HG03060 (cell line): ENCODE measurements at regions not wholly inside any gene's neighbourhood (a gene's known extent, or its start where the extent isn't known, plus 50 kb on each side); places are given as distances from the start of the nearest gene placed in this dataset.
A peak's percentile ranks its signal among the peaks of the same experiment; 100 is the strongest.

Experiments
- ATAC-seq: cut with Tn5 transposase; IDR thresholded peaks from one replicate; pipeline ENCODE4 v1.9.1; 2021; ENCODE audit warnings: low read depth, moderate number of reproducible peaks; ENCODE audit not compliant: unreplicated experiment

DNA sequence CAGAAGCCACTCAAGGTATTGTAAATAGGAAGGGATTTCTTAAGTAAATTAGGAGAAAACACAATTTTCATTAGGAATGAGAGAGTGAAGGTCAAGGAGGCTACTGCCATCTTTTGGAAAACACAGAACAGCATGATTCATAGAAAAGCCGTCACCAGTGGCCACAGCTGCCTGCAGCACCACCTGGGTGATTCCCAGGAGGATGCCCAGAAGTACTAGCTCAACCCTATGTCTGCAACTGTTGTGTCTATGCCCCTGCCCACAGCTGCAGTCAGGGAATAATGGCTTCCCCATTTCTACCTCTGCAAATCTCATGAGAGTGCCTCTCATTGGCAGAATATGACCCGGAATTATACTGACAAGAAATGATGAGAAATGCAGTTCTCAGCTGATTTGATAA, 300.0 kb downstream of the IGSF11 start:
- no peak for ATAC-seq

DNA sequence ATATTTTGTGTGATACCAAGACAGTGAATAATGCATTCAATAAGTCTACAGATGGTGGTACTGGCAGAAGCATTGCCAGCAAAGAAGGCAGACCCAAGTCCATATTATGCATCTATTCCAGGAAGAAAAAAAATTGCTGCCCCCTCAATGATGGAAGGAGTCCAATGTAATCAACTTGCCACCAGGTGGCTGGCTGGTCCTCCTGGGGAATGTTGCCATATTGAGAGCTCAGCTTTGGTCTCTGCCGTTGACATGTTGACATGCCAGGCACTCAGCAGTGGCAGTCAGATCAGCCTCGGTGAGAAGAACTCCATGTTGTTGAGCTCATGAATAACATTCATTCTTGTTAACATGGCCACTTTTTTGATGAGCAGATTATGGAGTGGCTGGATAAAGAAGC, 298.5 kb downstream of the IGSF11 start:
- no peak for ATAC-seq

DNA sequence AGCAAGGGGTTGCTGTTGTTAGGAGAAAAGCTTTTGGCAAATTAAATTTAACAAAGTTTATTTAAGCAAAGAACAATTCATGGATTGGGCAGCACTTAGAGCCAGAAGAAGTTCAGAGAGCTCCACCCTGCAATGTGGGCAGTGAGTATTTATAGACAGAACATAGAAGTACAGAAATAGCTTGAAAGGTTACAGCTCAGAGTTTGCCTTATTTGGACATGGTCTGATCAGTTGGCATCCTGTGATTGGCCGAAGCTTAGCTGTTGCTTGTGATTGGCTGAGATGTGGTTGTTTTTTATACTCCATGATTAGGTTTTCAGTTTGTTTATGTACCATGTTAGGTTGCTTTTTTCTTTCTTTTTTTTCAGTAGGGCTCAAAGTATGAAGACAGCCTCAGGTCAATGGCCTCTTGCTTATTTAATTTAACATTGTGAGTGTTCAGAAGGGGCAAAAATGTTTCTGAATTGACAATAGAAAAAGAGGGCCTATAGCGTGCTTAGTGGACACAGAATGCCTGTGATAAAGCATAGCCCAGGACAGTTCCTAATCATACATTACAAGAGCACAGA, 293.8 kb downstream of the IGSF11 start:
- no peak for ATAC-seq

DNA sequence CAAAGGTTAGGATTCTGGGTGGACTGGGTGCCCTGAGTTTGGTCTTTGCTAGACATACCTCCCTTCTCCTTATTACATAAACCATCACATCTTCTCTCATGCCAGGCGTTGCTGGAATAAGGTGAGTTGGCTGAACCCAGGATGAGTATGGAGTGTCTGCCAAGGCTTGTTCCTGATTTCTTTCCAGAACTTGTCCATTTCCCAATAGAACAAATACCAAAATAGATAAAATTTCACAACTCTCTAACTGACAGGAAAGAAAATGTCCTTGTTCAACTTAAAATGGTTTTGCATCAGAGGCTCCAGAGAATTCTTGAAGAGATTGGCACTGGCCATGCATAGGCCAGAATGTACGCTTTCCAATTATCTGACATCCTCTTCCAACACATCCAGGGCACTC, 291.9 kb downstream of the IGSF11 start:
- ATAC-seq: no peak

DNA sequence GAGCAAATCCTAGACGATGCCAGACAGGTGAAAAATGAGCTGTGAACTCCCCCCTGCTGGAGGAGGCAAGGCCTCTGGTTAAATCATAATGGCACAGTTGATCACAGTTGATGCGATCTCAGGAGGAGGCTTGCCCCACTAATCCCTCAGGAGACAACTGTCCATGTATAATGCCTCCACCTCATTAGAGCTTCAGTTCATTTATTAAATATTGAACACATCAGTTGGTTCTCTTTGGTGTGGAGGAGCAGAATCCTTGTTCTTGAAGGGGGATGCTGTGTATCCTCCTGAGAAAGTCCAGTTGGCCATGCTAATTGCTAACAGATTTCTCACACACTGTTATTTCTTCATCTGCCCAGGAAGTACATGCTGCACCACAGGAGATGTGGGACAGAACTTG, 290.5 kb downstream of the IGSF11 start:
- ATAC-seq: no peak

DNA sequence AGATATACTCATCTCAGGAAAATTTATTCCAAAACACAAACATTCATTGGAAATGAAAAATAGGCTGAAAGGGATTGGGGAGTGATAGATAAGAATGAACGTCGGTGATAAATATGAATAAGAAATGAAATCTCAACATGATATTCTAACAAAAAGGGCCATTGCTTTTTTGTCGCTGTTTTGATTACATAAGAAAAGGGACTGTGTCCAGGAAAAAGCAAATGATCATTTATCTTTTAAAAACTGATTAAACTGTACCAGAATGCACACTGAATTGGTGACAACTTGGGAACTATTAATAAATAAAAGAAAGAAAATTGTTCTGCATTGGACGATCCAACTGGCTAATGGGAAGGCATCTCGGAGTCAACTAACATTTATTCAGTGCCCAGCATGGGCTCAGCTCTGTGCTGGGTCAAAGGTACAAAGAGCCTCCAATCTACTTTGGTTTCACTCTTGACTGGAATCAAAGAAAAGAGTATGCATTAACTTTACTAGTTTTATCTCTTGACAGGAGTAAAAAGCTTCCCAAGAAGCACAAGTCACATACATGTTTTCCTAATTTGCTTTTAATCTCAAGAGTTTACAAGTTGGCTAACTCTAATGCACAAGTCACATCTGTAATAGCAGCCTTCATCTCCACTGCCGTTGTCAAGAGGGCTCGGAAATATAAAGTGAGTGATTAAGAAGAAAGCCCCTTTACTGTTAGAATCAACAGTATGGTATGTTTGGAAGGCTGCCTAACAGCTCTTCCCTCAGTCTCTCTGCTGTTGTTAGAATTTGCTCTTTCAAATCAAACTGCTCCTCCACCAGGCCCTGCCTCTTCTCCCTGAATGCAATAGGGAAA, 280.0 kb downstream of the IGSF11 start:
- no peak for ATAC-seq

DNA sequence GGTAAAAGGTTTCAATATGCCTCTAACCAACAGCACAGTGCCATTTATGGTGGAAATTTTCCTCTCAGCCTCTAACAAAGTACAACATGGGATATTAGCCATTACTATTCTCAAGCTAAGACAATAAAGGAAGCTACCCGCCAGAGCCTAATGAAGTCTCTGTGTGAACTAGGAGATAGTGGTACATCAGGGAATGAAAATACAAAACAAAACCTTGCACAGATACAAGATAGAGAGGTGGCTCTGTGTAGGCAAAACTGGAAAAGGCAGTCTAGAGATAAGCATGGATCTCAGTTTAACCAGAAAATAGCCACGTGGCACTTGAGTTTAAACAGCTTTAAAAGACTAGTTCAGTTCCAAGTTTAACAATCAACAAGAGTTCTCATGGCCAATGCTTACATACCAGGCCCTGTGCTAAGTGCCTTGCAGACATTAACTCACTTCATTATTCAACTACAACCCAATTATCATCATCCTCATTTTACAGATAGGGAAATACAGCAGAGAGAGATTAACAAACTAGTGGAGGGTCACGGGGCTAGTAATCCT, 279.3 kb downstream of the IGSF11 start:
- no peak for ATAC-seq

DNA sequence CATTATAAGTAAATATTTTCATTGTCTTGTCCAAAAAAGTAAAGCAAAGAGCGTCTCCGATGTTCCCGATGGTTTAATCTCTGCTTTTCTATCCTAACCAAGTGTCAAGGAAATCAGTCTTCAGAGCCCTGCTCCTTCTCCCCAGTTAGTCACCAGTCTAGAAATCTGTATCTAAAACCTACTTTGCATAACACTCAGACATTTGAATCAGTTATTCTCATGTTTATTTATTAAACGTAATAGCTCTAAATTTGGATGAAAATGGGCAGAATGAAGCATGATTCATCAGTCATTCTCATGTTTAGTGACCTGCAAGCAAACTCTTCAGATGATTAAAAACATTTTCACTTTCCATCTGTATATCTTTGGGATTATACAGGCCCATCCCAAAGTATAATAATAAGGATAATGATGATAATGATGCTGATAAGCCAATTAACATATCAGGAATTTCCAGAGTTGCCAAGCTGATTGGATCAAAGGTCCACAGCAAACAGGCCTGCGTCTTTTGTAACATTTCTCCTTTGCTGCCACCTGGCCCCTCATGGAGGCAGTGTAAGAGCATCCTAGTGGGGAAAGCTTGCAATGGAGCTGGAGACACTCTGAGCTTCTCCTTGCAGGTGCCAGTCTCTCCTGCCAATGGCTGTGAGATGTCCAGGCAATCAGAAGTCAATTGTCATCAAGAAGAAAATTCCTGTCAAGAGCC, 273.9 kb downstream of the IGSF11 start:
- no peak for ATAC-seq

DNA sequence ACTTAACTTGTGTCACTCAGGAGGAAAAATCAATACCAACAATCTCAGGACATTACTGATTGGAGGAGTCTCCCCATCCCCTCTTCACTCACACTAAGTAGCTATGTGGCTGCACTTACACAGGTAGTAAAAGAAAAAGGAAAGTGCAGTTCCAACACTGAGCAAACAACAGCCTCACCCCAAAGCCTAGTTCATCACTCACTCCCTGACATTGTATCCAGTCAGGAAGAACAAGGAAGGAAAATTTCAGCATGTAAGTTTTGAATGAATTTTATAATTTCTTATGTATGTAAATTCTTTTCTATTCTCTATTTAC, 273.4 kb downstream of the IGSF11 start:
- ATAC-seq: no peak

DNA sequence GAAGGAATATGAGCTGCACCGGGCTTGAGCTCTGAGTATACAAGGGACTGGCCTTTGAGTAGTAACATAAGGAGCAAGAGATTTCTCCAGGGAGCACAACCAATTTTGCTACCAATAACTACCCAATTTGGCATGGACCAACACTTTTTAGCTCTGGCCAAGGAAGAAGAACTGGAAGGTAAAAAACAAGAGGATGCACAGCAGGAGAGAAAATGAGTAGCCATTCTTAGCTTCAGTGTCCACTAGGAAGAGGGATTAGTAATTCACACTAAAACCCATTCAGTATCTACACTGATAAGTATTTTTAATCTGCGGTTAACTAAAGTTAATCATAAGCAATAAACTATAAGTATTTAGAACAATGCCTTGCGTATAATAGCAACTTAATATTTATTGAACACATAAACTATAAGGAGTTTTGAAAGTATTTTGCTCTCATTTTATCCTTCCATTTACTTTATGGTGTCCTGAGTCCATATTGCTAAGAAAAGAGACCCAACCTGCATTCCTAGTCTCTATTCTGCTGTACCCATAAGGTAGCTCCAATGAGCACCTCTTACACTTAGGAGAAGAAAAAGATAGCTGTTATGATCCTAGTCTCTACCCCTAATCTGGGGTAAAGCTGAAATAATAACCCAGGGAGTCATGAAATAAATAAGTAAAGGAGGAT, 268.9 kb downstream of the IGSF11 start:
- ATAC-seq: no peak

DNA sequence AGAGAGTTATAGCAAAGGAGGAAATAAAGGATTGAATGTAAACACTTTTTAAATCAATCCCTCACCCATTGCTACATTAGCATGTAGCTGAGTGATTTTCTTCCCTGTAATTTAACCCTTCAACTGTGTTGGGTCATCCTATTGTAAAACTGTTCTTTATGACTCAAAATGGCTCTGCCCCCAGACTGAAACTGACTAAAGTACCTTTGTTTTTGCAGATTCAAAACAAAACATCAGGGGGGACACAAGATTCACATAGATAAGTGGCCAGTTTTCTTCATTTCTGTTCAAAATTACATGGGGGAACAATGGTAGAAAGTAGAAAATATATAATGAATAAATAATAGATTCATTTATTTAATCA, 268.4 kb downstream of the IGSF11 start:
- no peak for ATAC-seq

DNA sequence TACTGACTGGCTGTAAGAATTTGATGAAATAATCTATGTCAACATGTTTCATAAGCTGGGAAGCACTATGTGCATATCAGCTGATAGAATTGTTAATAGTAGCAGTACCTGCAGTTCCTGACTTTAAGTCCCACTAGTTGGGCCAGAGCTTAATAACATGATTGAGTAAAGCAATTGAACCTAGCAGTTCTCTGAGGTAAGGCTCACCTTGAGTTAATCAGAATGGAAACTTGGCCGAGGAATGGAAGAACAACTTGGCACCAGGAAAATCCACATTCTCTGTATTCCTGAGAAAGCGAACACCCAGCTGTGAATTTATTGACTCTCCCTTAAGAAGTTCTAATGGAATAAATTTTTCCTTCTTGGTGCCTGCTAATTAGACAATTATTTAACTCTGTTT, 262.6 kb downstream of the IGSF11 start:
- ATAC-seq: no peak

DNA sequence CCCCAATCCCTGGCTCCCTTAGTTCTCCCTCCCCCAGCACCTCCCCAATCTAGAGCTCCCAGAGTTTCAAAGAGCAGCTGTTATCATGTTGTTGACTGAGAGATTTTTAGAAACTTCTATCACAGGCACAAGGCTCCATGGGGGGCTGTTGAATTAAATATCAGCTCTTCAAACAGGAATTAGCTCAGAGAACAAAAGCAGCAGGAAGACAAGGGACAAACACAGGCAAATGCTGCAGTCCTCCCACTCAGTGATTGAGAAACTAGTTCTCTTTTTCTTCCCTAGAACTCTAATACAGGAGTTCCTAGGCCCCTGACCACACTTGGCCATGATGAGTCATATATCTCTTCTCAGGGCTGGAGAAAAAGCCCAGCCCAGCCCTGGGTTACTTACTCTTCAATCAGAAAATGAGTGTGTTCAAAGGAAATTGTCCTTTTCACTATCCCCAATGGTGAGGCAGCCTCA, 262.1 kb downstream of the IGSF11 start:
- ATAC-seq: peak; percentile 93

DNA sequence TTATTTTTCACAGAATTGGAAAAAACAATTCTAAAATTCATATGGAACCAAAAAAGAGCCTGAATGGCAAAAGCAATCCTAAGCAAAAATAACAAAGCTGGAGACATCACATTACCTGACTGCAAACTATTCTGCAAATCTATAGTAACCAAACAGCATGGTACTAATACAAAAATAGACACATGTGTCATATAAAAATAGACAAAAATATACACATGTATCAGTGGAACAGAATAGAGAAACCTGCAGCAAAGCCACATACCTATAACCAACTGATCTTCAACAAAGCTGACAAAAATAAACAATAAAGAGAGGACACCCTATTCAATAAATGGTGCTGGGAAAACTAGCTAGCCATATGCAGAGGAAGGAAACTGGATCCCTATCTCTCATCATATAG, 259.6 kb downstream of the IGSF11 start:
- ATAC-seq: no peak

DNA sequence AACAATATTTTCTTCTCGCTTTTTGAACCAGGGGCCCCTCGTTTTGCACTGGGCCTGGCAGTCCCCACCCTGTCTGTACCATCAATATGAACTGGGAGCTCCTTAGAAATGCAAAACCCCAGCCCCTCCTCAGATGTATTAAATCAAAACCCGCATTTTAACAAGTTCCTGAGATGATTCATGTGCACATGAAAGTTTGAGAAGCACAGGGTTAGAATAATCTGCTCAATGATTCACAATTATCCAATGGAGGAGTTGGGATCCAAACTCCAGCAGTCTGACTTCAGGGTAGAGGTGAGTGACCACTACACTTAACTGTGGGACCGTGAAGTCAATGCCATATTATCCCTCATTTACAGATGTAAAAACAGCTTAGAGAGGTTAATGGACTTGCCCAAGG, 256.4 kb downstream of the IGSF11 start:
- ATAC-seq: no peak

DNA sequence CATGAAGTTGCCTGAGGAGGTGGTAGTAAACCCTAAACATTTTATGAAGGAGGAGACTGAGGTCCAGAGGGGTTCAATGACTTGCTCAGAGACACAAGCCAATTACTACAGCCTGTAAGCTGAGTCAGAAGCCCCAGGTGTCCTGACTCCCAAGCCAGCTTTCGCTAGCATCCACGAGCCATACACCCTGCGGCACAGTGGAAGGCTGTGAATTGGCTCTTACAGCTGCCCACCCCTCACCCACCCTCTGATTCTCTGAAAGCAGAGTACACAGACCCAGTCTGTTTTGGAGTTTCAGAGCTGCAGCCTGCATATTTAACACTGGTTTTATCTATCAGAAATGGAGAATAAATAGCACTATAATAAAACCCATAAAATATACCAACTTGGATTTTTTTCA, 253.4 kb downstream of the IGSF11 start:
- ATAC-seq: no peak

DNA sequence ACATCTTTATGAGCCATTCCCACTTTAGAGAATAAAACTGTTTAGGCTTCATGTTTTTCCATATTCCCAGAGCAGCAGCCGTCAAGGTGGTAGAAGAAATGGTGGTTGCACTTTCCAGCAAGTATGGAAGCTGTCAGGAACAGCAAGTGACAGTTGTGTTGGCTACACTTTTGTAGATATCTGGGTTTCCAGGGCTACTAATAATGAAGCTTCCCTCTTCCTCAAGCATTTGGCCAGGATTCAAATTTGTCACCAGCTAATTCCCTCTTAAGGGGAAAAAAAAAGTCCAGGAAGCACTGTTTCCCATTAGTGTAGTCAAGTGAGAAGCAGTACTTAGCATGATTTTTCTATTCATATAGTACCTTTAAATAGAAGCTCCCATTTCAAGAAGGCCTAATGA, 252.8 kb downstream of the IGSF11 start:
- ATAC-seq: no peak

DNA sequence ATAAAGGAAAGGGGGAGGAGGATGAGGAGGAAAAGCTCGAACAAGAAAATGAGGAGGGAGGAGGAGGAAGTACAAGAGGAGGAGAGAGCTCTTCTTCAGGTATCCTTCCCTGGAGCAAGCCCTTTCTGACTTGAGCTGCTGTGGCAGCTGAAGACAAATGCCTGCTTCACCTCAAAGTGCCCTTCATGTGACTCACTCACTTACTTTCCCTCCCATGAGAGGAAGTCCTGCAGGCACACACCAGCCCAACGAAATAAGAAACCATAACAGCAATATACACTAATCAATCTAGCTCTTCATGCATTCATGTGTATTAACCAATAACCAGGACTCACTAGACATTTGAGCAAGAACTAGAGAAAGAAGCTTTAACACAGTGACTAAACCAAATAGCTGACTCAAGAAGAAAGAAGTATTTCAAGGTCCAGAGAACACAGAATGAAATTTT, 251.9 kb downstream of the IGSF11 start:
- peak; percentile 98 for ATAC-seq

DNA sequence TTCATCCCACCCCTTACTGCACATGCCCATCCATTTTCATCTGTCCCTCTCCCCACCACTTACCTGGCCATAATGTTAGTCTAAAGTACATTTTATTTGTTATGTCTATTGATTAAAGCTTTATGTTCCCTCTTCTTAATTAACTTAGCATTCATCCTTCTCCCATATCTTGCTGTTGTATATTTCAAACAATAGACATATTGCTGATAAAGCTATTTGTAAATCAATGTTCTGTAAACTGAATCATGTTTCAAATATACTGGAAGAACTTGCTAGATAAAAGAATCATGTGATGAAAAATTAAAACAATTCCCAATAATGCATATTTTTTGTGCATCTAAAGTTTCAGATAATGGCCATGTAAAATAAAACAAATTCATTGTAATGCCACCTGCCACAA, 249.2 kb downstream of the IGSF11 start:
- ATAC-seq: no peak

DNA sequence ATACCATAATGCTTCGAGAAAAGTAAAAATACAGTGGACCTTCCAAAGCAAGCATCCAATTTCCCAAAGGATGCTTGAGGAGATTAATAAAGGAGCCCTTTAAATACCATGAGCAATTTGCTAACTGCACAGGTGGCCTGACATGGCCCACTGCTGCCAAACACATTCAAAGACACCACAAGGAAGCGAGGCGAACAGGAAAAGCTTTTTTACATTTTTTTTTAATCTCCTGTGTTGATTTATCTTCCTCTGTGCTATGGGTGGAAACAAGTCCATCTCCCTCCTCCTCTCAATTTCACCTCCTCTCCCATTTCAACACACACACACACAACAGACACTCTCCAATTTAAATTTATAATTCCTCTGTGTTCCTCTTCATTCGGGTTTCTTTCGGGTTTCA, 243.4 kb downstream of the IGSF11 start:
- no peak for ATAC-seq

DNA sequence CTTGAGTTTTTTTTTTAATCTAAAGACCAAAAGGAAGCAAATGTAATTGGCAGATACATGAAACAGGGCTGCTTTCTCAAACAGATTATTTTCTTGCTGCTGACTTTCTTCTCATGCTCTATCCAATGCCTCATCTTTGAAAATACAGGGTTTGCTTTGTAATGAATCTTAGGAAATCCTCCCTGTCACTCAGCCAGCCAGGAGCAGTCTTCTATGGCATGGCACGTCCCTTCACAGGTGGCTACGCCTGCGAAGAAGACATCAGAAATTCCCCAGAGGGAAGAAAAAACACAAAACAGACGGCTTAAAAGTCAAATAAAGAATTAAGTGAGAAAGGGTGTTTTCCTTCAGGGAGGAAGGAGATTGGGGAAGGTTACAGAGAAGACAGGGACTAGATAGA, 242.5 kb downstream of the IGSF11 start:
- no peak for ATAC-seq
